Left colon (tissue), 2 donors: ENCODE measurements at regions not wholly inside any gene's neighbourhood (a gene's known extent, or its start where the extent isn't known, plus 50 kb on each side); places are given as distances from the start of the nearest gene placed in this dataset.

Experiments
- ATAC-seq: fragments of 200-7000 bp; cut with Tn5 transposase; one replicate; pipeline ENCODE4 v1.9.1; 2020; ENCODE audit warnings: mild to moderate bottlenecking, moderate library complexity
- DNase-seq, 2 donors: peaks; one replicate each; pipeline ENCODE4 v3.0.0-alpha.2; 2020
- intact Hi-C, 2 donors: fragments of 100-400 bp; cut with DNase I in 1 of 2; cut with micrococcal nuclease in 1 of 2; formaldehyde crosslinking; loops; one replicate each; pipeline versions ENCODE4 v1.11.2 to v1.14.0; 2022; cut with DNase I, micrococcal nuclease
- donor health status: DM: no; HTN: no; CAD: no.
- donor health status: DM: yes; HTN: yes; CAD: no.

DNA sequence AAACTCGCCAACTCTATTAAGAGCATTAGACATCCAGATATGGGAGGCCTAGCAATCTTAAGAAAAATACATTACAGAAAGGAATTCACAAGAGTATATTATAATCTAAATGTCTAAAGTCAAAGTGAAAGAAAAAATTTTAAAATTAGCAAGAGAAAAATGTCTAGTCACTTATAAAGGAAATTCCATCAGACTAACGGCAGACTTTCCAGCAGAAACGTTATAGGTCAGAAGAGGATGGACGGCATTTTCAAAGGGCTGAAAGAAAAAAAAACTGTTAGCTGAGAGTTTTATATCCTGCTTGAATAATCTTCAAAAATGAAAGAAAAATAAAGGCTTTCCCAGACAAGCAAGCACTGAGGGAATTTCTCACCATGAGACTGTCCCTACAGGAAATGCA, 269.0 kb downstream of the HDGFL1 start:
- intact Hi-C loops = no loop called here
- ATAC-seq (no peak), DNase-seq (no peak)

DNA sequence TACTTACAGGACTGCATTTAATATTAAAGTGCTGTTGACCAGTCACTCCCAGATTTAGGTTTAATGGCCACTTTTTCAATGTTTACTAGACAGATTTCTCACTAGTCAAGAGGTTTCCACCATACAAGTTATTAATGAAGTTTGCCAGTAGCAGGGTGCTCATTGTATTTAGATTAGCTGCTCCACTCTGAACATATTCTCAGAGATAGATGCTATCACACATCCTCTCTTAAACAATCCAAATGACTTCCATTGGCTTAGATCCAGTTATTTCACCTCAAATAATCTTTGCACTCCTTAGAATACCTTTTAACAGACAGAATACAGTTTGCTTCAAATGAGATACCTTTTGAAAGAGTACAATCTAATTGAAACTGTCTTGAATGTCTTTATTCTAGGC, 276.1 kb downstream of the HDGFL1 start:
- intact Hi-C loops = no loop called here
- DNase-seq = no peak
- no peak for ATAC-seq

DNA sequence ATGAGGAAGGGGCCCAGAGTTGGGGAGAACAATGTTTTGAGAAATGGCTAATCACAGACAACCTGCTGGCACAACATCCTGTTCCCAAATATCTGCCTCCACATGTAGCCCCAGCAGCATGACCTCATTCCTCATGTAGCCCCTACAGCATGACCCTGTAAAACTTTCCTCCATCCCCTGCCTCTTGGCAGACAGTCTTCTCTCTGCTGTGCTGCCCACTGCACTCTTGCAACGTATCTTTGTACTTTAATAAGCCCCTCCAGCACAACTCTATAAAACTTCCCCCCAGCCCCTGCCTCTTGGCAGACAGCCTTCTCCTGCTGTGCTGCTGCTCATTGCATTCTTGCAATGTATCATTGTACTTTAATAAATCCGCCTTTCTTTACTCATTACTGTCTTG, 278.8 kb downstream of the HDGFL1 start:
- intact Hi-C loops = no loop called here
- ATAC-seq = no peak
- DNase-seq = no peak

DNA sequence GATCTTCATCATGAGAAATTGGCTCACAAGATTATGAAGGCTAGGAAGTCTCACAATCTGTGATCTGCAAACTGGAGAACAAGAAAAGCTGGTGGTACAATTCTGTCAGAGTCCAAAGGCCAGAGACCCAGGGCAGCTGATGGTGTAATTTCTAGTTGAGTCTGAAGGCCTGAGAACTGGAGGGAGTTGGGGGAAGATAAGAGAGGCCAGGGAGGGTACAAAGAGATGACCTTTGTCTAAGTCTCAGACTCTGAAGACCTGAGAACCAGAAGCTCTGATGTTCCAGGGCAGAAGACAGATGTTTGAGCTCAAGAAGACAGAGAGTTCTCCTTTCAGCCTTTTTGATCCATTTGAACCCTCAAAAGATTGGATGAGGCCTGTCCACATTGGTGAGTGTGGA, 280.6 kb downstream of the HDGFL1 start:
- DNase-seq = no peak
- ATAC-seq = no peak
- intact Hi-C loops = no loop called here

DNA sequence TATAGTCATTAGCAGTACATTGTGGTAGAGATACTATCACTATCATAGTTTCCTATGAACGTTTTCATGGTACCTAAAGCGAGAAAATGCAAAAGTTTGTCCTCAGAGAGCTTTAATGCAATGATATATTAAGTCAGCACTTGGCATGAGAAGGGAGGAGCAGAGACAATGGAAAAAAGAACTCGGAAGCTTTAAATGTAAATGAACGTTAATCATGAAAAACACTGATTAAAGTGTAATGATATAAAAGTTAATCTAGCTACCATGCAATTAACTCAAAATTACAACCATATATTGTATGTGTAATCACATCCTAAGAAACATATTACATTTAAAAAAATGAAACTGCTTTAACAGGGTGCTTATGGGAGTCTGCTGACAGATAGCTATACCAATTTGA, 282.7 kb downstream of the HDGFL1 start:
- intact Hi-C loops = no loop called here

DNA sequence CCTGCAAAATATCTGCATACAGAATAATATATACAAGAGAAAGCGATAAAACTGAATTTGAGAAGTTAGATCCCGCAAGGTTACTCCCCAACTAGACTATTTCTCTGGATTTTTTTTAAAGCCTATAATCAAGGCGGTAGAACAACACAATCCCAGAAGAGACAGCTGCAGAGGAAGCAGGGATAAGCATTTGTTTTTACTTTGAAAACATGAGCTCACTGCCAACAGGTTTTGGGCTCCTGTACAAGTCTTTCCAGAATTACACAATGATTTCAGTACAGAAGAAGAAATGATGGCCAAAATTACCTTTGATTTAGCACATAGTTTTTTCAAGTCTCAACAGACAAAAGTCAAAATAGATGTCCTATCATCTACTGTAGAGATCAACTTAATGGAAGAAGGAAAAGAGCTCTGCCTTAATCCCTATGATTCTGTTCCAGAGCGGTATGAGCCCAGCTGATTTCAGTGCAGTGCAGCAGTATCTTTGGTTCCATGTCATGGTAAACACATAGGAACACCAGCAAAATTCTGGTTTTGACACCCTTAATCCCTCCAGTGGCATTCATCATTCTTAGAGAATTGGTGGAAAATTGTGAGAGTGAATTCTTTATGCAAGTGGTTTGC, 304.3 kb downstream of the HDGFL1 start:
- no peak for ATAC-seq
- intact Hi-C loops = no loop called here
- DNase-seq = no peak

More for the DNA sequence above, 282.7 kb downstream of the HDGFL1 start:
- ATAC-seq (no peak), DNase-seq (no peak)

DNA sequence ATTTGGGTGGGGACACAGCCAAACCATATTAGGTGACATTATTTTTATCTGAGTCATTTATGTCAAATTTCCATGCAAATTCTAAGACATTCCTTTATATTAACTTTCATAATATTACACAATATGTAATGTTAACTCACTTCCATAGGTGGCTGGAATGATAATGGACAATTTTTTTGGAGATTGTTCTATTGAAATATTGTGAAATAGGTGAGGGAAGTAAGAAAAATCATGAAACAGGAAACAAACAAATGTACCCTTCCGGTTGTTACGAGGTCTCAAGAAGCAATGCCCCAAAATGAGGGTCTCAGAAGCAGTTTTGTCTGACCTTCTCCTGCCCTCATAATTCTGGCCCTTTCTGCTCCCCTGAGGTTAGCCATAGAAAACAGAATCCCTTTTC, 306.5 kb downstream of the HDGFL1 start:
- DNase-seq = no peak
- intact Hi-C loops = no loop called here
- no peak for ATAC-seq

DNA sequence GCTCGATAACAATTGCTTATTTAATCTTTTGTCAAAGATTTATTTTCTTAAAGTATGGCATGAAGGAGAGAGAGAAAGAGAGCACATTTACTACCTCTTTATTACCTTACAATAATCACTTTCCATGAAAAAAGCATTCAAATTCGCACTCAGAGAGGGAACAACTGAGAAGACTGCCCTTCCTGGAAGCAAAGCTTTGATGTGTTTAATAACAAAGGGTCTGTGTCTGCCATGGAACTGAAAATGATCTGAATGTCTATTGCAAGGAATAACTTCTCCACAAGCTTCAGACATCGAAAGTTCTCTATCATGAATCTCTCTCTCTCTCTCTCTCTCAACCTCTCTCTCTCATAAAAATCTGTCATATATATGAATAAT, 308.9 kb downstream of the HDGFL1 start:
- ATAC-seq = no peak
- intact Hi-C loops = no loop called here
- DNase-seq = no peak

DNA sequence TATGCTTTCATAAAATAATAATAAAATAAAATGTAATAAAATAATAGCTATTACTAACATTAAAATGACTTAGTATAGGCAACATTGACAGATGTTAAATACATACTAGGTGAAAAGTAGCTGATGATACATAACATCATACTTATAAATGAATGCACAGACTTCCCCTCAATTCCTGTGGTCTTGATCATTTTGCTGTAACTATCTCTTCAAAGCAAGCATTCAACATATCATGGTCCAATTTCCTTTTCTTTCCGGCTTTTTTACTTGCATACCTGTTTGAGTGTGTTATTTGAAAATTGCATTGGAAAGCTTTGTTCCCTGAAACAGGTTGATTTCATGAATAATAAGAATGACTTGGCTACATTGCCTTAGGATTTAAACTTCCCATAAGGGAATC, 309.3 kb downstream of the HDGFL1 start:
- ATAC-seq = no peak
- intact Hi-C loops = no loop called here
- DNase-seq = no peak

DNA sequence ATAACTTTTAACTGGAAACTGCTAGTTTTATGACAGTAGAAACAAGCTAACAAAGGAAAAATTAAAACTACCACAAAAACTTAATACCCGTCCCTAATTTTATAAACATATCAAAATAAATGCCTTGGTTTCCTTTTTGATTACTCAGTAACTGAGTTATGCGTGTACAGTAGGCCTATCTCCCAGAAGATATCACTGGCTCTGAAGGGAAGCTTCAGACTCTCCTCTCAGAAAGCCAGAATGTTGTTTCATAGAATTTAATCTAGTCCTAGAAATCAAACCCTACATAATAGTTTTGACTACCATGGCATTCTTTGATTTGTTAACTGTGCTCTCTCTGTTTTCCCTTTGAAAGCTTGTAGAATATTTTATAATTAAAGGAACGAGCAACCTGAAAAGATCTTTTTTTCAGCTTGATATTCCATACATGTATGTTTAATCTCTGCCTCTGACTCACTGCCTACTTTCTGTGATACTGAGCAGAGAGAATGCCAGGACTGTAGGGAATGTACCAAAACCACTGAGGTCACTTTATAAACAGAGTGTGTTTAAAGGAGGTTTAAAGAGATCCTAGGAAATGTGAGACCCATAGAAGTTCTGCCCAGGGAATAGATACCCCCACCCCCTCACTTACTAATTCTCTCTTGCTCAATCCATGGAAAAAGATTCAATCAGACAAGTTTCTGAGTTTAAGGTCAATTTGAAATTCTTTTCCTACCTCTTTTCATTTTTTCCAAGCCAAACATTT, 311.5 kb downstream of the HDGFL1 start:
- intact Hi-C loops = no loop called here
- DNase-seq (no peak), ATAC-seq (no peak)

DNA sequence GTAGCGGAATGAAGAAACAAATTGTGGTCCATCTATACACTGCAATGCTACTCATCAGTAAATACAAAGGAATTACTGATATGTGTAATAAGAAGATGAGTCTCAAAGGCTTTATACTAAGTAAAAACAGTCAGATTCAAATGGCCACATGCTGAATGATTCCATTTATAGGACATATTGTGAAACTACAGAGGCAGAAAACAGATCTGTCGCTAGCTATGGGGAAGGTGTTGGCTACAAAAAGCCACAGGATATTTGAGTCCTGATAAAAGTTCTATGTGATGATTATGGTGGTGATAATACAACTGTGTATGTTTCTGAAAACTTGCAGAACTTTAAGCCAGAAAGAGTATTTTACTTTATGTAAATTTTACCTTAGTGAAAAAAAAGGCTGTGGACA, 313.2 kb downstream of the HDGFL1 start:
- DNase-seq (no peak), ATAC-seq (no peak)
- intact Hi-C loops = no loop called here

DNA sequence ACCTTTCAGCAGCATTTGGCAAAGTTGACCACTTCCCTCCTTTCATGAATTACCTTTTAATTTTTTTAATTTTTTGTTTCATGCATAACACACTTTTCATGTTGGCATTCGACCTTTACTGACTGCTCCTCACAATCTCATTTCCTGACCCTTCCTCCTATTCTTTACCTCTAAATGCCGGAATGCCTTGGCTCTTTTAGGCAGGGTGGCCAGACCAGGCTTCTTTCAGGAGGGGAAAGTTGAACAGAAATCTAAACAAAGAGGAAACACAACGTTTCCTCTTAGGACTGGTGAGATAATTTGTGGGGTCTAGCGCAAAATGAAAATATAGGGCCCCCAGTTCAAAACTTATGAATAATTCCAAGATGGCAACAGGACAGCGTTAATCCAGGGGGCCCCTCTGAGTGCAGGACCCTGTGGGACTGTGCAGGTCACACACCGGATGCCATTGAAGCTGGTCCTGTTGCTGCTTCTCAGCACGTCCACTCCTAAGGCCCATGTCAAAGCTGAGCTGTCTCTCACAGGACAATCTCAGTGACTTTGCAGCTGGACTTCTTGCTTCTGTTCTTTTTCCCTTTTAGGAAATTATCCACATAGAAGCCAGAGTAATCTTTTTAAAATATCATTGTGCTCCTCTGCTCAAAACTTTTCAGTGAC, 313.8 kb downstream of the HDGFL1 start:
- no peak for DNase-seq
- no peak for ATAC-seq
- intact Hi-C loops = no loop called here

DNA sequence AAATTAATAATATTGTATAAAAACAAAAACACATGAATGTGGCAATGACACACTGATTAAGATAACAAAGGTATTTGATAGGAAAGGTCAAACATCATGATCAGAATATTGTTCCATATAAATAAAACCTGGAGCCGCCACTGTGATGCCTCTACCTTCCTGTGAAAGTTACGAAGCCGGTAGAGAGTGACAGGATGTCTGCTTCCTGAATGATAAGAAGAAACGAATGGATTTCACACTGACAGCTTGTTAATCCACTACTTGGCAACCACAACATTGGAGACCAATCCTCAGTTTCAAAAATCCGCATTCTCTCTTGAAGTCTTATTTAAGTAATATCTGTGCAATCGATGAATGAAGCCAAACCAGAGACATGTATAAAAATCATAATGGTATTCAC, 315.1 kb downstream of the HDGFL1 start:
- intact Hi-C loops = no loop called here
- no peak for DNase-seq
- ATAC-seq = no peak

DNA sequence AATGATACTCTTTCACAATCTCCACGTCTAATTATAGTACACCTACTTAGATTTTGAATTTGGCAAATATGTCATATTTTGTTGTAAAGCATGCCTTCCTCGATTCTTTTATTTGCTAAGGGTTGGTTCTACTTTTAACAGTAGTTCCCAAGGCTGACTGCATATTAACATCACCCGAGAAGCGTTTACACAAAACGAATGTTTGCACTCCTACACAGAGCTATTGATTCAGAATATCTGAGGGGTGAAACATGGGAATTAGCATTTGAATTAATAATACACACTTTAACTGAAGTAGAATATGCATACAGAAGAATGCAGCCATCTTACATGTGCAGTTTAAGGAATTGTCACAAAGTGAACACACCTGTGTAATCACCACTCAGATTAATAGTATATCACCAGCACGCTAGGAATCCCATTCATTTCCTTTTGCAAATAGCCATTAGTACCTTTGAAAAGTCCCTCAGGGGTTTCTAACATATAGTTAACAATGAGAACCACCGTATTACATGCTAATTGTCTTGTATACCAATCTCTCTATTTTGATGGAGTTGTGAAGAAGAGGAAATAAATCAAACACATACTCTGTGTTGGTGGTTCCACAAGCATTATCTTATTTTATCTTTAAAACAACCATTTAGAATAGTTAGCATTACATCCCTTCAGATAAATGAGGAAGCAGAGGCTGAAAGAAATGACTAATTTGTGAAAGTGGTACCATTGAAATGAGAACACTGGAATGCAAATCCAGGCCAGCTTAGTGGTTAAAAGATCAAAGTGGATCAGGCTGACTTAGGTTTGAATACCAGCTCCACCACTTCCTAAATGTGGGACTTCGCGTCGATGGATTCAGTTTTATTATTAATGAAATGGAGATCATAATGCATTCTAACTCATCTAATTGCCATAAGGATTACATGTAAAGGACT, 317.6 kb downstream of the HDGFL1 start:
- intact Hi-C loops = no loop called here
- ATAC-seq = no peak

DNA sequence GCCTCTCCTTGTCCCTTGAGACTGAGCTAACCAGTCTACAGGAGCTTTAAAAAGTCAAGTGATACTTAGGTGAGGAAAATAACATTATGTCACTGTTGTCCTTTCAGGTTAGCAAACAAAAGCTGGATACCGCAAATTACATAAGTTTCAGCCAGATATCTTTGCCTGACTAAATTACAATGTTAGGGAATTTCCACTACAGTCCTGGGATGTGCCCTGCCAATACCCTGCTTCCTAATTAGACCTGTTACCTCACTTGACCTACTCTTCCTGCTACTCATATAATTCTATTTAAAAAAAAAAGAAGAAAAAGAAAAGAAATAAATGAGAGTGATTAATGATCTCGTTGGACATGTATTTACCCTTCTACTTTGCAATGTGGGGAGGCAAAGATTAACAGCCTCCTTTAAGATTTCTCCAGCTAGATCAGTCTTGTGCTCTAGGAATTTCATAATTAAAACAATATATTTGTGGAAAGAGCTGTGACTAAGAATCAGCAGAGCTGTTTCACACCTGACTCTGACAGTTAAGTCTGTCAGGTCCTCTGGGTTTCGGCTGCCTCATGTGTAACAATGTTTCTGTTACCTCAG, 318.9 kb downstream of the HDGFL1 start:
- DNase-seq (no peak), ATAC-seq (no peak)
- intact Hi-C loops = no loop called here

More for the DNA sequence above, 317.6 kb downstream of the HDGFL1 start:
- no peak for DNase-seq

DNA sequence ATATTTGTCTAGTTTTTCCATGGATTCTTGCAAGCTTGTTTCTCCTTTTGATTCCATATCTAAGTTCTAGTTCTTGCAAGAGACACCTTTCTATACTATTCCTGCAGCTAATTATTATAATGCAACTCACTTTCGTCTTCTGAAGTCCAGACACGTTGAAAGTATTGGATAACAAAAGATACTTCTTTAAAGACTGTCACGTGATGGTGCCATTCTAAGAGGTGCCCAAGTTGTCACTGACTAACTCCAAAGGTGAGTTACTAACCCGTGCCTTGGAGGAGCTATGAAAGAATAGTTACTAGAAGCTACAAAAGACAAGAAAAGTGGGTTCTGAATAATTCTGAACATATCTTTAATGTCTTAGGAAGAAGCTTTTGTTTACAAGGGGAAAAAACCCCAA, 322.6 kb downstream of the HDGFL1 start:
- no peak for ATAC-seq
- intact Hi-C loops = no loop called here

DNA sequence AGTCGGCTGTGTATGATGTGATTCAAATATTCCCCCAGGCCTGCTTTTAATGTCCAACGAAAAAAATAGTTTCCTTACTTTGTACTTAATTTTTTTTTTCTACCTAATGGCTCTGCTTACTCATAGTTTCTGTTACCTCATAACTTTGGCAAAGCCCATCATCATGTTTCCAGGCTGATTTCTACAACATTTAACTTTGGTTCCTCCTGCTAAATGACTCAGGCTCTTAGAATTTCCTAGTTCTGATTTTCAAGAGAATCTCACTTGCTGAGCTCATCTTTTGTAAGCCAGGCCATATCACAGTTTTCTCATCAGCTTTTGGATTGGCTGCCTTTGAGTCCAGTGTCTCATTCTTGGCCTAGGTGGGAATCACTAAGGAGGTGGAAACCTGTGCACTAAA, 323.1 kb downstream of the HDGFL1 start:
- ATAC-seq = no peak
- intact Hi-C loops = no loop called here
- no peak for DNase-seq

More for the DNA sequence above, 322.6 kb downstream of the HDGFL1 start:
- no peak for DNase-seq

DNA sequence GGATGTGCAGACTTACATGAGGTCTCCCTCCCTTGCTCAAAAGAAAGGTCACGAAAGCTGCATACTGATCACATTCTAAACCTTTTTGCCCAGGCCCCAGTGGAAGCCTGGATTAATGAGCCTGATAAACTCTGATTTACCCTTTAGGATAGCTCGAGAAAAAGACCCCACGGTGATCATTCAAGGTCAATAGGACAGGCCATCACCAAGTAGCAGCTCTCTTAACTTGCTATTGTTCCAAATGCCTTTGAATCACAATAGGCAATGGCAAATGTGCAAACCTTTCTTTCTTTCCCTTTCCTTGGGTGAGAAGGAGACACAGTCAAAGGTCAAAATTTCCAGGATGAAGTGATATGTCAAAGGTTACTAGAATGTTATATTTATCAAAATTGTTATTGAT, 327.3 kb downstream of the HDGFL1 start:
- intact Hi-C loops = no loop called here
- ATAC-seq (no peak), DNase-seq (no peak)

DNA sequence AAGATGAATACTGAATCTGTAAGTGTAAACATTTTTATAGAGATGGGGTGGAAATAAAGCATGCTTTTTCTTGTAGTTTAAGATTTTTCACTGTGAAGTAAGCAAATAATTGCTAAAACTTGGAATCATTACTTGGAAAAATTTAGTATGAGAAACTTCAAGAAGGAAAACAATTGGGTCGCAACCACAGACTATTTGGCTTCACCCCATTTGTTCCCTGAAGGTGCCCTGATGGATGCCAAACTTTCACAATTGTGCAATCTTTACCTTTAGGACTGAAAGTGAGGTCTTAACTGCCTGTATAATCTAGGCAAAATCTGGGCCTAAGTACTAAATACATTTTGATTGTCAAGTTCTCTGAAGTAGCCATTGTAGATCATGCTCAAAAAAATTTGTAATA, 330.1 kb downstream of the HDGFL1 start:
- DNase-seq (no peak), ATAC-seq (no peak)
- intact Hi-C loops = no loop called here
